ENCODE measurements at regions not wholly inside any gene's neighbourhood (a gene's known extent, or its start where the extent isn't known, plus 50 kb on each side); places are given as distances from the start of the nearest gene placed in this dataset.

- TF ChIP-seq CTCF (IDR thresholded peaks at IDR 0.05) (no peak), POLR2A (IDR thresholded peaks at IDR 0.05) (no peak)
Measured at GRCh38 chr7:41603985-41604384, 98.9 kb downstream of the INHBA start.
